ENCODE measurements at regions not wholly inside any gene's neighbourhood (a gene's known extent, or its start where the extent isn't known, plus 50 kb on each side); places are given as distances from the start of the nearest gene placed in this dataset.

DNA sequence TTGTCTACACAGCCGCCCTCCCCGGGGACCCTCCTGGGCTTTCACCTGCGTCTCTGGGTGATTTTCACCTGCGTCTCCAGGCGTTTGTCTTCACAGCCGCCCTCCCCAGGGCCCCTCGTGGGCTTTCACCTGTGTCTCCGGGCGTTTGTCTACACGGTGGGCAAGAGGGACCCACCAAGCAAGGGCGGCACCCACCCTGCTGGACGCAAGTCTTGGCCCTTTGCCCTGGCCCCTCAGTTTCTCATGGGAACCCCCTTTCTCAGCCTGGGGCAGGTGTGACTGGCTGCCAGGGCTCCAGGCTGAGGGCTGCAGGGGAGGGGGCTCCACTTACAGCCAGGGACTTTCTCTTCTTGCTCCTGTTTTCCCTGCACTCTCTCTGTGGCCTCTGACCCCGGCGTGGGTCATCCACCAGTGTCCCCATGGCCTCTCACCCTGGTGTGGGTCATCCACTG lies 68.6 kb upstream of the GALNT9 start:
- Histone ChIP-seq H3K4me3 (no peak overlapping the region), H3K36me3 (replicated peaks in 1 of 2; ENCODE audit: insufficient read depth in 1 of 2, low read depth in 2 of 2) (no peaks in the 10 kb centered on the region), H3K27ac (no peak overlapping the region), H3K9me3 (no peaks in the 10 kb centered on the region), H3K27me3 (peaks cover 0 to 27% of the 10 kb centered on the region in 2 donors), H3K4me1 (no peaks in the 10 kb centered on the region)
- peak in 2 of 4 donors; percentile 4 to 7 for DNase-seq
- TF ChIP-seq POLR2A (IDR thresholded peaks at IDR 0.05), result no peak
- TF ChIP-seq, protein P1, sequence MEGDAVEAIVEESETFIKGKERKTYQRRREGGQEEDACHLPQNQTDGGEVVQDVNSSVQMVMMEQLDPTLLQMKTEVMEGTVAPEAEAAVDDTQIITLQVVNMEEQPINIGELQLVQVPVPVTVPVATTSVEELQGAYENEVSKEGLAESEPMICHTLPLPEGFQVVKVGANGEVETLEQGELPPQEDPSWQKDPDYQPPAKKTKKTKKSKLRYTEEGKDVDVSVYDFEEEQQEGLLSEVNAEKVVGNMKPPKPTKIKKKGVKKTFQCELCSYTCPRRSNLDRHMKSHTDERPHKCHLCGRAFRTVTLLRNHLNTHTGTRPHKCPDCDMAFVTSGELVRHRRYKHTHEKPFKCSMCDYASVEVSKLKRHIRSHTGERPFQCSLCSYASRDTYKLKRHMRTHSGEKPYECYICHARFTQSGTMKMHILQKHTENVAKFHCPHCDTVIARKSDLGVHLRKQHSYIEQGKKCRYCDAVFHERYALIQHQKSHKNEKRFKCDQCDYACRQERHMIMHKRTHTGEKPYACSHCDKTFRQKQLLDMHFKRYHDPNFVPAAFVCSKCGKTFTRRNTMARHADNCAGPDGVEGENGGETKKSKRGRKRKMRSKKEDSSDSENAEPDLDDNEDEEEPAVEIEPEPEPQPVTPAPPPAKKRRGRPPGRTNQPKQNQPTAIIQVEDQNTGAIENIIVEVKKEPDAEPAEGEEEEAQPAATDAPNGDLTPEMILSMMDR (IDR thresholded peaks at IDR 0.05), result no peak
- 33 to 47% methylated on average over 14 of the region's 14 CpGs for WGBS, 2 donors
- intact Hi-C loops (cut with DNase I), result no loop called here
- no peak for ATAC-seq

DNA sequence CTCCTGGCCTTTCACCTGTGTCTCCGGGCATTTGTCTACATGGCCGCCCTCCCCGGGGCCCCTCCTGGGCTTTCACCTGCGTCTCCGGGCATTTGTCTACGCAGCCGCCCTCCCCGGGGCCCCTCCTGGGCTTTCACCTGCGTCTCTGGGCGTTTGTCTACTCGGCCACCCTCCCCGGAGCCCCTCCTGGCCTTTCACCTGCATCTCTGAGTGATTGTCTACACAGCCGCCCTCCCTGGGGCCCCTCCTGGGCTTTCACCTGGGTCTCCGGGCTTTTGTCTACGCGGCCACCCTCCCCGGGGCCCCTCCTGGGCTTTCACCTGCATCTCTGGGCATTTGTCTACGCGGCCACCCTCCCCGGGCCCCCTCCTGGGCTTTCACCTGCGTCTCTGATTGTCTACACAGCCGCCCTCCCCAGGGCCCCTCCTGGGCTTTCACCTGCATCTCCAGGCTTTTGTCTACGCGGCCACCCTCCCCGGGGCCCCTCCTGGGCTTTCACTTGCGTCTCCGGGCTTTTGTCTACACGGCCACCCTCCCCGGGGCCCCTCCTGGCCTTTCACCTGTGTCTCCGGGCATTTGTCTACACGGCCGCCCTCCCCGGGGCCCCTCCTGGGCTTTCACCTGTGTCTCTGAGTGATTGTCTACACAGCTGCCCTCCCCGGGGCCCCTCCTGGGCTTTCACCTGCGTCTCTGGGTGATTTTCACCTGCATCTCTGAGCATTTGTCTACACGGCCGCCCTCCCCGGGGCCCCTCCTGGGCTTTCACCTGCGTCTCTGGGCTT lies 68.0 kb upstream of the GALNT9 start:
- peaks cover 0 to 27% of the 10 kb centered on the region in 2 donors for H3K27me3 ChIP-seq
- no peaks in the 10 kb centered on the region for H3K36me3 ChIP-seq (replicated peaks in 1 of 2; ENCODE audit: insufficient read depth in 1 of 2, low read depth in 2 of 2)
- peak in 1 of 4 donors; percentile 4 for DNase-seq
- H3K4me3 ChIP-seq, result no peak overlapping the region
- TF ChIP-seq, protein P1 (IDR thresholded peaks at IDR 0.05), result no peak
- no peak for TF ChIP-seq POLR2A (IDR thresholded peaks at IDR 0.05)
- no peaks in the 10 kb centered on the region for H3K9me3 ChIP-seq
- WGBS, 2 donors, result 15 to 21% methylated on average over 37 to 39 of the region's 39 CpGs
- no peak for ATAC-seq
- intact Hi-C loops (cut with DNase I), result no loop called here
- H3K4me1 ChIP-seq, result no peaks in the 10 kb centered on the region
- H3K27ac ChIP-seq, result no peak overlapping the region

- Histone ChIP-seq H3K27me3 (peaks cover 0 to 27% of the 10 kb centered on the region in 2 donors), H3K4me1 (no peaks in the 10 kb centered on the region), H3K36me3 (replicated peaks in 1 of 2; ENCODE audit: insufficient read depth in 1 of 2, low read depth in 2 of 2) (no peaks in the 10 kb centered on the region), H3K27ac (no peak overlapping the region), H3K4me3 (no peak overlapping the region), H3K9me3 (no peaks in the 10 kb centered on the region)
- intact Hi-C loops (cut with DNase I), result no loop called here
- WGBS, 2 donors, result 62 to 69% methylated on average over 16 of the region's 16 CpGs
- TF ChIP-seq POLR2A (IDR thresholded peaks at IDR 0.05), result no peak
- TF ChIP-seq, protein P1 (IDR thresholded peaks at IDR 0.05), result no peak
- ATAC-seq, result no peak
- no peak for DNase-seq
Measured at GRCh38 chr12:132396657-132397056, 67.3 kb upstream of the GALNT9 start.

GRCh38 chr12:132395908-132396305 lies 66.5 kb upstream of the GALNT9 start:
- WGBS, 2 donors, result 57 to 73% methylated on average over 14 to 24 of the region's 24 CpGs
- intact Hi-C loops (cut with DNase I), result no loop called here
- Histone ChIP-seq H3K4me1 (no peaks in the 10 kb centered on the region), H3K36me3 (replicated peaks in 1 of 2; ENCODE audit: insufficient read depth in 1 of 2, low read depth in 2 of 2) (no peaks in the 10 kb centered on the region), H3K9me3 (no peaks in the 10 kb centered on the region), H3K27ac (no peak overlapping the region), H3K4me3 (no peak overlapping the region), H3K27me3 (peaks cover 0 to 27% of the 10 kb centered on the region in 2 donors)
- ATAC-seq, result no peak
- TF ChIP-seq, protein P1 (IDR thresholded peaks at IDR 0.05), result no peak
- TF ChIP-seq POLR2A (IDR thresholded peaks at IDR 0.05), result no peak
- DNase-seq, result no peak

Measured in body of pancreas (tissue), 4 donors.